Medulla oblongata (tissue), 1 donor: ENCODE measurements at regions not wholly inside any gene's neighbourhood (a gene's known extent, or its start where the extent isn't known, plus 50 kb on each side); places are given as distances from the start of the nearest gene placed in this dataset.

Source experiments
- DNase-seq: peaks from one replicate; pipeline ENCODE4 v3.0.0-alpha.2; 2015; ENCODE audit errors: extremely low spot score

GRCh38 chr18:78150590-78150989 lies 829.0 kb upstream of the SALL3 start:
- no peak for DNase-seq

- DNase-seq: no peak
These were observed 828.4 kb upstream of the SALL3 start for GRCh38 chr18:78151234-78151633.

GRCh38 chr18:78151948-78152725 lies 827.5 kb upstream of the SALL3 start:
- no peak for DNase-seq

- DNase-seq: no peak
These were observed 826.3 kb upstream of the SALL3 start for GRCh38 chr18:78153362-78153761.

GRCh38 chr18:78154444-78154843 lies 825.2 kb upstream of the SALL3 start:
- no peak for DNase-seq

- DNase-seq: no peak
These were observed 824.8 kb upstream of the SALL3 start for GRCh38 chr18:78154853-78155252.

GRCh38 chr18:78156466-78156865 lies 823.2 kb upstream of the SALL3 start:
- DNase-seq: no peak

- no peak for DNase-seq
These were observed 820.7 kb upstream of the SALL3 start for GRCh38 chr18:78158943-78159342.

GRCh38 chr18:78159397-78159796 lies 820.2 kb upstream of the SALL3 start:
- DNase-seq: no peak

- no peak for DNase-seq
These were observed 818.5 kb upstream of the SALL3 start for GRCh38 chr18:78160961-78161656.

- no peak for DNase-seq
These were observed 814.1 kb upstream of the SALL3 start for GRCh38 chr18:78165525-78165924.

GRCh38 chr18:78168526-78168925 lies 811.1 kb upstream of the SALL3 start:
- DNase-seq: no peak

GRCh38 chr18:78169174-78169864 lies 810.3 kb upstream of the SALL3 start:
- peak; percentile 83 for DNase-seq

- no peak for DNase-seq
These were observed 807.7 kb upstream of the SALL3 start for GRCh38 chr18:78171954-78172353.

- no peak for DNase-seq
These were observed 804.9 kb upstream of the SALL3 start for GRCh38 chr18:78174737-78175136.

GRCh38 chr18:78178812-78179211 lies 800.8 kb upstream of the SALL3 start:
- DNase-seq: no peak

- no peak for DNase-seq
These were observed 798.9 kb upstream of the SALL3 start for GRCh38 chr18:78180741-78181140.

- no peak for DNase-seq
These were observed 795.8 kb upstream of the SALL3 start for GRCh38 chr18:78183815-78184214.

- no peak for DNase-seq
These were observed 788.3 kb upstream of the SALL3 start for GRCh38 chr18:78191276-78191675.

GRCh38 chr18:78192054-78192453 lies 787.6 kb upstream of the SALL3 start:
- DNase-seq: peak; percentile 77

- peak; percentile 16 for DNase-seq
These were observed 783.3 kb upstream of the SALL3 start for GRCh38 chr18:78196280-78196679.

- no peak for DNase-seq
These were observed 780.6 kb upstream of the SALL3 start for GRCh38 chr18:78199002-78199401.

GRCh38 chr18:78199611-78200010 lies 780.0 kb upstream of the SALL3 start:
- no peak for DNase-seq
